ENCODE measurements at regions not wholly inside any gene's neighbourhood (a gene's known extent, or its start where the extent isn't known, plus 50 kb on each side); places are given as distances from the start of the nearest gene placed in this dataset.

DNA sequence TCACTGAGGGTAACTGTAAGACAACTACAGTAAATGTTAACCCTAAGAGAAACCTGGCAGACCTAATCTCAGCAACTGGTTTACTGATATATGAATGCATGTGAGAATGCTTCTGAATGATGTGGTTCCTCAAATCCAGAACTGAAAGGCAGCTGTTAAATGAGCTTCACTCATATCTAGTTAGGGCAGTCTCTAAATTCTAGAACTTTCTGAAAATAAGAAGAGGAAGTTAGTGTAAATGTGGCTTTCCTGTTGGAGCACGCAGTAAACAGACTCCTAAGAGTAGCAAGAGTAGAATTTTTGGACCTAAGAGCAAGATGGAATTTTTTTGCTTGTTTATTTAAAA, 117.9 kb upstream of the KCNN2 start:
- H3K4me3 ChIP-seq (replicated peaks; ENCODE audit: insufficient read depth, low read length): no peak overlapping the region
- DNase-seq (ENCODE audit: low read depth in 1 of 2, low spot score in 1 of 2): no peak
- H3K27me3 ChIP-seq (ENCODE audit: insufficient read depth, poor library complexity, severe bottlenecking): no peaks in the 10 kb centered on the region
- TF ChIP-seq, protein P1, sequence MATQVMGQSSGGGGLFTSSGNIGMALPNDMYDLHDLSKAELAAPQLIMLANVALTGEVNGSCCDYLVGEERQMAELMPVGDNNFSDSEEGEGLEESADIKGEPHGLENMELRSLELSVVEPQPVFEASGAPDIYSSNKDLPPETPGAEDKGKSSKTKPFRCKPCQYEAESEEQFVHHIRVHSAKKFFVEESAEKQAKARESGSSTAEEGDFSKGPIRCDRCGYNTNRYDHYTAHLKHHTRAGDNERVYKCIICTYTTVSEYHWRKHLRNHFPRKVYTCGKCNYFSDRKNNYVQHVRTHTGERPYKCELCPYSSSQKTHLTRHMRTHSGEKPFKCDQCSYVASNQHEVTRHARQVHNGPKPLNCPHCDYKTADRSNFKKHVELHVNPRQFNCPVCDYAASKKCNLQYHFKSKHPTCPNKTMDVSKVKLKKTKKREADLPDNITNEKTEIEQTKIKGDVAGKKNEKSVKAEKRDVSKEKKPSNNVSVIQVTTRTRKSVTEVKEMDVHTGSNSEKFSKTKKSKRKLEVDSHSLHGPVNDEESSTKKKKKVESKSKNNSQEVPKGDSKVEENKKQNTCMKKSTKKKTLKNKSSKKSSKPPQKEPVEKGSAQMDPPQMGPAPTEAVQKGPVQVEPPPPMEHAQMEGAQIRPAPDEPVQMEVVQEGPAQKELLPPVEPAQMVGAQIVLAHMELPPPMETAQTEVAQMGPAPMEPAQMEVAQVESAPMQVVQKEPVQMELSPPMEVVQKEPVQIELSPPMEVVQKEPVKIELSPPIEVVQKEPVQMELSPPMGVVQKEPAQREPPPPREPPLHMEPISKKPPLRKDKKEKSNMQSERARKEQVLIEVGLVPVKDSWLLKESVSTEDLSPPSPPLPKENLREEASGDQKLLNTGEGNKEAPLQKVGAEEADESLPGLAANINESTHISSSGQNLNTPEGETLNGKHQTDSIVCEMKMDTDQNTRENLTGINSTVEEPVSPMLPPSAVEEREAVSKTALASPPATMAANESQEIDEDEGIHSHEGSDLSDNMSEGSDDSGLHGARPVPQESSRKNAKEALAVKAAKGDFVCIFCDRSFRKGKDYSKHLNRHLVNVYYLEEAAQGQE (IDR thresholded peaks at IDR 0.05; ENCODE audit: insufficient replicate concordance, low read depth): no peak
- TF ChIP-seq SPI1 (IDR thresholded peaks at IDR 0.05; ENCODE audit: borderline replicate concordance, low read depth) (no peak), GABPA (IDR thresholded peaks at IDR 0.05; ENCODE audit: low read depth) (no peak), POLR2AphosphoS5 (IDR thresholded peaks at IDR 0.05; ENCODE audit: low read depth) (no peak)
- TF ChIP-seq, protein P2, sequence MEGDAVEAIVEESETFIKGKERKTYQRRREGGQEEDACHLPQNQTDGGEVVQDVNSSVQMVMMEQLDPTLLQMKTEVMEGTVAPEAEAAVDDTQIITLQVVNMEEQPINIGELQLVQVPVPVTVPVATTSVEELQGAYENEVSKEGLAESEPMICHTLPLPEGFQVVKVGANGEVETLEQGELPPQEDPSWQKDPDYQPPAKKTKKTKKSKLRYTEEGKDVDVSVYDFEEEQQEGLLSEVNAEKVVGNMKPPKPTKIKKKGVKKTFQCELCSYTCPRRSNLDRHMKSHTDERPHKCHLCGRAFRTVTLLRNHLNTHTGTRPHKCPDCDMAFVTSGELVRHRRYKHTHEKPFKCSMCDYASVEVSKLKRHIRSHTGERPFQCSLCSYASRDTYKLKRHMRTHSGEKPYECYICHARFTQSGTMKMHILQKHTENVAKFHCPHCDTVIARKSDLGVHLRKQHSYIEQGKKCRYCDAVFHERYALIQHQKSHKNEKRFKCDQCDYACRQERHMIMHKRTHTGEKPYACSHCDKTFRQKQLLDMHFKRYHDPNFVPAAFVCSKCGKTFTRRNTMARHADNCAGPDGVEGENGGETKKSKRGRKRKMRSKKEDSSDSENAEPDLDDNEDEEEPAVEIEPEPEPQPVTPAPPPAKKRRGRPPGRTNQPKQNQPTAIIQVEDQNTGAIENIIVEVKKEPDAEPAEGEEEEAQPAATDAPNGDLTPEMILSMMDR (IDR thresholded peaks at IDR 0.05; ENCODE audit: insufficient read depth, low read length): no peak
- H3K27ac ChIP-seq (replicated peaks): no peak overlapping the region

DNA sequence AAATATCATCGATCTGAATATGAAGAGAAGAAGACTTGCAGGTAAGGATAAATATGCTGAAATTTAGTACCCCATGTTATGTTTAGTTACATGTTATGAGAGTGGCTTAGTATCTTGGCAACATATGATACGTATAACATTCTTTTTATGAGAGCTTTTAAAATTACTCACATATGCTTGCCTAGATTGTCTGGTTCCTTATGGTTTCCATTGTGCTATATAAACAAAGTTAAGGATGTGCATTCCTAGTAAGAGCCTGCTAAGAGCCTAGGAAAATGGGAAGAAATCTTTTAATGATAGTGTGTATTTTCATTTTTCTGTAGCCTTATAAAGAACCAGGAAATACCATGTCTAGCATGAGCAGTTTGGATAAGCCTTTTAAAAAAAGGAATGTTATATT, 112.0 kb upstream of the KCNN2 start:
- no peak for DNase-seq (ENCODE audit: low read depth in 1 of 2, low spot score in 1 of 2)
- Histone ChIP-seq H3K4me3 (replicated peaks; ENCODE audit: insufficient read depth, low read length) (no peak overlapping the region), H3K27ac (replicated peaks) (no peak overlapping the region), H3K27me3 (ENCODE audit: insufficient read depth, poor library complexity, severe bottlenecking) (no peaks in the 10 kb centered on the region)
- TF ChIP-seq, protein P1 (IDR thresholded peaks at IDR 0.05; ENCODE audit: insufficient replicate concordance, low read depth): no peak
- TF ChIP-seq POLR2AphosphoS5 (IDR thresholded peaks at IDR 0.05; ENCODE audit: low read depth) (no peak), SPI1 (IDR thresholded peaks at IDR 0.05; ENCODE audit: borderline replicate concordance, low read depth) (no peak), GABPA (IDR thresholded peaks at IDR 0.05; ENCODE audit: low read depth) (no peak)
- TF ChIP-seq, protein P2 (IDR thresholded peaks at IDR 0.05; ENCODE audit: insufficient read depth, low read length): no peak

DNA sequence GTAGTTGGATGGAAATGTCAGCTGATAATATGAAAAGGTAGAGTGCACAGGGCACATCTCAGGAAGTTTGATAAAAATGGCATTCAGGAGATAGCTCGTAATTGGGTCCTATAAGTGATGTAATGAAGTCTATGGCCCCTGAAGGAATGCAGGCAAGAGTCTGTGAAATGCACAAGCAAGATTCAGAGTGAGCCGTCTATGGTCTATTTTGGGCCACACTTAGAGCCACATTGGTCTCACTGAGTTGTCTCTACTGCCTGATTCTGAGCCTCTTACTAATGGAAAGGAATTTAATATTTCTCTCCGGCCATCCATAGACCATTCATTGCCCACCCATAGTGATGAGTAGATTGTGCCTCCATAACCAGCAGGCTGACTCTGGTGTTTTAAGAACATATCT, 111.3 kb upstream of the KCNN2 start:
- H3K27me3 ChIP-seq (ENCODE audit: insufficient read depth, poor library complexity, severe bottlenecking): no peaks in the 10 kb centered on the region
- H3K27ac ChIP-seq (replicated peaks): no peak overlapping the region
- TF ChIP-seq POLR2AphosphoS5 (IDR thresholded peaks at IDR 0.05; ENCODE audit: low read depth) (no peak), GABPA (IDR thresholded peaks at IDR 0.05; ENCODE audit: low read depth) (no peak), SPI1 (IDR thresholded peaks at IDR 0.05; ENCODE audit: borderline replicate concordance, low read depth) (no peak)
- TF ChIP-seq, protein P1 (IDR thresholded peaks at IDR 0.05; ENCODE audit: insufficient replicate concordance, low read depth): no peak
- H3K4me3 ChIP-seq (replicated peaks; ENCODE audit: insufficient read depth, low read length): no peak overlapping the region
- no peak for DNase-seq (ENCODE audit: low read depth in 1 of 2, low spot score in 1 of 2)

All from HL-60 (cell line).